ENCODE measurements at regions not wholly inside any gene's neighbourhood (a gene's known extent, or its start where the extent isn't known, plus 50 kb on each side); places are given as distances from the start of the nearest gene placed in this dataset.

DNA sequence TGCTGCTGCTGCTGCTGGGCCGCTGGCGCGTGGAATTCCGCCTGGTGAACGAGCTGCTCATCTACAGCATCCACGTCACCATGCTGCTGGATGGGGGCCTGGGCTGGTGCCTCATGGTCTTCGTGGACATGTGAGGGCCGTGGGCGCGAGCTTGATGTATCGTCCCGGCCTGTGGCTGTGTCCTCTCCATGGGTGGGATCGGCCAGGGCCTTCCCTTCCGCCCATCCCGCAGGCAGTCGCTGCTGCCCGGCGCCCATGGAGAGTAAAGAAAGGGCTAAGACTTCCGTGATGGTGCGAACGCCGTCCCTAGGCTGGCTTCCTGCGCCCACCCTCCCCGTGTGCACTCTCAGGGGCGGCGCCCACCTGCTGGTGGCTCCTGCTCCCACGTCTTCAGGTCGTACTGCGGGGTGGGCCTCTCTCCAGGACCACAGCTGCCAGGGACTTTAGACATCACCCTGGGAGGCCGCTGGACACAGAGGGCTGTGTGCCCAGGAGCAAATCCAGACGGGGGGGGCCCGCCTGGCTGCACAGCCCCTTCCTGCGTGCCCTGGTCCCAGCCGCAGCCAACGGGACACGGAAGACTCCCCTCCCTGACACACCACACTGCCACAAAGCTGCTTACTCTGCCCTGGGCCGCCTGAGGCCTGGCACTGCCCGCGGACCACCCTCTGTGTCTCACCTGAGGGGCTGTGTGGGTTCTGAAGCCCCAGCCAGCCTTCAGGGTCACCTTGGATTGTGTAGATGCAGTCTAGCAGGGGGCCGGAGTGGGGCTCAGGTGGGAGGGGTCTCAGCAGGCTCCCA is 167.5 kb downstream of the SEPTIN7 start:
- Histone ChIP-seq H3K36me3 (ENCODE audit: control insufficient read depth, insufficient read depth, low read length) (no peaks in the 10 kb centered on the region), H4K8ac (ENCODE audit: low read depth, low read length) (no peak overlapping the region), H3K9ac (ENCODE audit: low read length) (no peak overlapping the region), H3K4me1 (ENCODE audit: control insufficient read depth, low read depth, low read length) (no peaks in the 10 kb centered on the region), H3K56ac (ENCODE audit: low read length) (no peak overlapping the region), H2BK120ac (ENCODE audit: low read depth, low read length) (no peak overlapping the region), H3K79me1 (ENCODE audit: low read length) (no peaks in the 10 kb centered on the region), H2AK5ac (ENCODE audit: low read length) (no peak overlapping the region), H3K27me3 (ENCODE audit: insufficient read depth, low read length, poor library complexity) (no peaks in the 10 kb centered on the region), H3K4me2 (ENCODE audit: low read length) (no peak overlapping the region), H3K23ac (ENCODE audit: low read length) (no peak overlapping the region), H4K5ac (ENCODE audit: low read length) (no peak overlapping the region), H2BK5ac (ENCODE audit: low read length) (no peak overlapping the region), H3K4me3 (ENCODE audit: low read length) (no peak overlapping the region), H3K27ac (ENCODE audit: low read depth, low read length) (no peak overlapping the region), H3K4ac (ENCODE audit: low read depth, low read length) (no peak overlapping the region), H2BK15ac (replicated peaks; ENCODE audit: low read depth) (no peak overlapping the region), H3K18ac (ENCODE audit: low read length) (no peak overlapping the region), H3K79me2 (ENCODE audit: control insufficient read depth, insufficient read depth, low read length) (no peaks in the 10 kb centered on the region)
- DNase-seq = no peak
- WGBS (ENCODE audit: extremely low coverage, insufficient coverage, low lambda C conversion rate) = no CpG with 5 or more reads among the region's 40 CpGs

DNA sequence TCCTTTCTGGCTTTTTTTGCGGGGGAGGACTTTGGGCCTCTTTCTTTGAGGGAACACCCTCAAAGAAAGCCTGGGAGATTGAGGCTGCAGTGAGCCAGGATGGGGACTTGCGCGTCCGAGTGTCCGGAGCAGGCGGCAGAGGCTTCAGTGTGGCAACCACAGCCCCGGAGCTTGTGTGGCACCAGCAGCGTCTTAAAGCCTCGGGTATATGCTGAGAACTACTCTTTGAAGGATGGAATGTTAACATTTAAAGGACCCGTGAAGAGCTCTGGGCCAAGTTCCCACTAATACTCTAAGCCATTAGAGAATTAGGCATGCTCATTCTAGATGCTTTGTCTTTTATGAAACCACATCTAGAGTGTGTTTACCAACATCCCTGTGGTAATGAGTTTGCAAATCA is 168.2 kb downstream of the SEPTIN7 start:
- no peak overlapping the region for H4K8ac ChIP-seq (ENCODE audit: low read depth, low read length)

DNA sequence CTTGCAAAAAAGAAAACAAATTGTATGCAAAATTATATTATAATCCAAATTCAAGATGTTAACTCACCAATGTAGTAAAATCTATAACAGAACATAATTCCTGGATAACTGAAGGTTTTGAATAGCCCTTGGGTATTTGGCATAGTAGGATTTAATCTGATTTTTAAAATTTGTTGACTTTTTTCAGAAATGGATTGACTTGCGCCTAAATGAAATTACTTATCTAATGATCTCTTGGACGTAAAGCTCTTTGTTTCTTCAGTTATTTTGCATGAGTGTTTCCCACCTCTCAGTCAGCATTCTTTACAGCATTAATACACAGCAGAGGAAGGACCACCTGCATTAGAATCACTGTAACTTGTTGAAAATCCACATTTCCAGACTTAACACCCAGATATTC is 169.6 kb downstream of the SEPTIN7 start:
- H2BK5ac ChIP-seq (ENCODE audit: low read length) = no peak overlapping the region
- H2BK15ac ChIP-seq (replicated peaks; ENCODE audit: low read depth) = no peak overlapping the region
- H4K8ac ChIP-seq (ENCODE audit: low read depth, low read length) = no peak overlapping the region
- no peak overlapping the region for H3K9ac ChIP-seq (ENCODE audit: low read length)
- no peak for DNase-seq
- no peak overlapping the region for H2BK120ac ChIP-seq (ENCODE audit: low read depth, low read length)
- no peak overlapping the region for H3K4me3 ChIP-seq (ENCODE audit: low read length)
- no peak overlapping the region for H3K27ac ChIP-seq (ENCODE audit: low read depth, low read length)
- H3K23ac ChIP-seq (ENCODE audit: low read length) = no peak overlapping the region
- H3K18ac ChIP-seq (ENCODE audit: low read length) = no peak overlapping the region
- H3K27me3 ChIP-seq (ENCODE audit: insufficient read depth, low read length, poor library complexity) = no peaks in the 10 kb centered on the region
- no peak overlapping the region for H3K4me2 ChIP-seq (ENCODE audit: low read length)
- no peaks in the 10 kb centered on the region for H3K79me1 ChIP-seq (ENCODE audit: low read length)
- H3K36me3 ChIP-seq (ENCODE audit: control insufficient read depth, insufficient read depth, low read length) = no peaks in the 10 kb centered on the region
- no CpG with 5 or more reads among the region's 2 CpGs for WGBS (ENCODE audit: extremely low coverage, insufficient coverage, low lambda C conversion rate)
- H3K79me2 ChIP-seq (ENCODE audit: control insufficient read depth, insufficient read depth, low read length) = no peaks in the 10 kb centered on the region
- no peaks in the 10 kb centered on the region for H3K4me1 ChIP-seq (ENCODE audit: control insufficient read depth, low read depth, low read length)
- no peak overlapping the region for H4K5ac ChIP-seq (ENCODE audit: low read length)
- H2AK5ac ChIP-seq (ENCODE audit: low read length) = no peak overlapping the region
- no peak overlapping the region for H3K4ac ChIP-seq (ENCODE audit: low read depth, low read length)
- H3K56ac ChIP-seq (ENCODE audit: low read length) = no peak overlapping the region

More for the DNA sequence above, 168.2 kb downstream of the SEPTIN7 start:
- H2BK5ac ChIP-seq (ENCODE audit: low read length) = no peak overlapping the region
- H3K79me1 ChIP-seq (ENCODE audit: low read length) = no peaks in the 10 kb centered on the region
- H3K4ac ChIP-seq (ENCODE audit: low read depth, low read length) = no peak overlapping the region
- no peak overlapping the region for H4K5ac ChIP-seq (ENCODE audit: low read length)
- H3K4me2 ChIP-seq (ENCODE audit: low read length) = no peak overlapping the region
- no peaks in the 10 kb centered on the region for H3K27me3 ChIP-seq (ENCODE audit: insufficient read depth, low read length, poor library complexity)
- no peak overlapping the region for H3K56ac ChIP-seq (ENCODE audit: low read length)
- H3K4me1 ChIP-seq (ENCODE audit: control insufficient read depth, low read depth, low read length) = no peaks in the 10 kb centered on the region
- H3K23ac ChIP-seq (ENCODE audit: low read length) = no peak overlapping the region
- no peak overlapping the region for H2AK5ac ChIP-seq (ENCODE audit: low read length)
- no CpG with 5 or more reads among the region's 10 CpGs for WGBS (ENCODE audit: extremely low coverage, insufficient coverage, low lambda C conversion rate)
- no peaks in the 10 kb centered on the region for H3K79me2 ChIP-seq (ENCODE audit: control insufficient read depth, insufficient read depth, low read length)
- no peaks in the 10 kb centered on the region for H3K36me3 ChIP-seq (ENCODE audit: control insufficient read depth, insufficient read depth, low read length)
- H3K4me3 ChIP-seq (ENCODE audit: low read length) = no peak overlapping the region
- H3K9ac ChIP-seq (ENCODE audit: low read length) = no peak overlapping the region
- H3K18ac ChIP-seq (ENCODE audit: low read length) = no peak overlapping the region
- DNase-seq = no peak
- H2BK15ac ChIP-seq (replicated peaks; ENCODE audit: low read depth) = no peak overlapping the region
- H3K27ac ChIP-seq (ENCODE audit: low read depth, low read length) = no peak overlapping the region
- no peak overlapping the region for H2BK120ac ChIP-seq (ENCODE audit: low read depth, low read length)

DNA sequence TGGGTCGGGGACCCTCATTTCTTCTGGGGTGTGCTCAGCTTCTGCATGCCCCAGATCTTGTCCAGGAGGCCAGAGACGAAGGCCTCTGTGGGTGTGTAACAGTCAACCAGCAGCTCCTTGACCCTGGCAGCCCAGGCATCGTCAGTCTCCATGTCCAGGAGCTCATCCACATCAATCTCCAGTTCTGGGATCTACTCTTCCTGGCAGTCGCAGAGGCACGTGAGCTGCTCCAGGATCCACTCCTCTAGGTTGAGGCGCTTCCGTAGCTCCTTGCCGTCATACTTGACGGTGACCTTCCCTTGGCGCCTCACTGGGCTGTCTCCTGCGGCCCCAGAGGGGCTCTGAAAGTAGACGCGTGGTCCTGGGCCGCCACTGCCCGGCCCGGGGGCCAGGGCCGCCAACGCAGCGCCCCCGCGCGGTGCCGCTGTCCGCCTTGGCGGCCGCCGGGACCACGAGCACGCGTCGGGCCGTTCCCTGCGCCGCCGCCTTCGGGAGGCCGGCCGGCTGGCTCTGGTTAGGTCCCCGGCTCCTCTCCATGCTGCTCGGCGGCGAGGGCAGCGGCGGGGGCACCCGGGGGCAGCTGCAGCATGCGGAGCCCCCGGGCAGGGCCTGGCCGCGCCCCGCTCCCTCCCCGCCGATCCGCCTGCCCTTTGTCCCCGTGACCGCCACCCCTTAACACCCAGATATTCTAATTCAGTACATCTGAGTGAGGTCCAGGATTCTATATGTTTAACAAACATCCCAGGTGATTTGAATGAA is 170.5 kb downstream of the SEPTIN7 start:
- Histone ChIP-seq H3K27me3 (ENCODE audit: insufficient read depth, low read length, poor library complexity) (no peaks in the 10 kb centered on the region), H3K4me1 (ENCODE audit: control insufficient read depth, low read depth, low read length) (no peaks in the 10 kb centered on the region), H3K27ac (ENCODE audit: low read depth, low read length) (no peak overlapping the region), H3K36me3 (ENCODE audit: control insufficient read depth, insufficient read depth, low read length) (no peaks in the 10 kb centered on the region), H2BK120ac (ENCODE audit: low read depth, low read length) (no peak overlapping the region), H3K79me2 (ENCODE audit: control insufficient read depth, insufficient read depth, low read length) (no peaks in the 10 kb centered on the region), H3K9ac (ENCODE audit: low read length) (no peak overlapping the region), H2AK5ac (ENCODE audit: low read length) (no peak overlapping the region), H2BK5ac (ENCODE audit: low read length) (no peak overlapping the region), H3K18ac (ENCODE audit: low read length) (no peak overlapping the region), H3K23ac (ENCODE audit: low read length) (no peak overlapping the region), H3K4me3 (ENCODE audit: low read length) (no peak overlapping the region), H3K56ac (ENCODE audit: low read length) (no peak overlapping the region), H3K4ac (ENCODE audit: low read depth, low read length) (no peak overlapping the region), H3K4me2 (ENCODE audit: low read length) (no peak overlapping the region), H4K5ac (ENCODE audit: low read length) (no peak overlapping the region), H4K8ac (ENCODE audit: low read depth, low read length) (no peak overlapping the region), H2BK15ac (replicated peaks; ENCODE audit: low read depth) (no peak overlapping the region), H3K79me1 (ENCODE audit: low read length) (no peaks in the 10 kb centered on the region)
- DNase-seq = no peak
- WGBS (ENCODE audit: extremely low coverage, insufficient coverage, low lambda C conversion rate) = no CpG with 5 or more reads among the region's 55 CpGs

DNA sequence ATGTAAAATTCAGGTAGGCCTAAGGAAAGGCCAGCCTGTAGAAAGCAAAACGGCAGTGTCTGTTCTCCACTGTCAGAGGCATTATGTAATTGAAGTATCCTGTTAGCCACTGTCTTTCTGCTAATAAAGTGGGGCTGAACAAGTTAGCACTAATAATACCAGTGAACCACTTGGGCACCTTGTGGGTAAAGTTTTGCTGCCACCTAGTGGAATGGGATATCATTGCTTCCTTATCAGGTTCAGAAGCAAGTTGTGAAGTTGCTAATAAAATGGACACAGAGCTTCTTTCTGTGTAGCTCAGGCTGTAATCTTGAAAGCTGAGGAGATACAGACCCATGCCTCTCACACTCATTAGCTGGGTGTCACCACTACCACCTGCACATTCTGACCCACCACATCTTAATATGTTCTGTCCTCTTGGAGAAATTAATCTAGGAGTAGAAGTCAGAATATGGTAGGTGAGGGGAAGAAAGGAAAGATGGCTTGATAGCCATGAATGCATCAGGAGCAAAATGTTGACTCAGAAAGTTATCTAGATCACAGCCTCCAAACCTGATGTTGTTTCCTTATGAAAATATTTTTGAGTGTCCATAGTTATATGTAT is 175.1 kb downstream of the SEPTIN7 start:
- Histone ChIP-seq H3K4ac (ENCODE audit: low read depth, low read length) (no peak overlapping the region), H2BK120ac (ENCODE audit: low read depth, low read length) (no peak overlapping the region), H4K5ac (ENCODE audit: low read length) (no peak overlapping the region), H2BK5ac (ENCODE audit: low read length) (no peak overlapping the region), H3K18ac (ENCODE audit: low read length) (no peak overlapping the region), H3K27me3 (ENCODE audit: insufficient read depth, low read length, poor library complexity) (no peaks in the 10 kb centered on the region), H2AK5ac (ENCODE audit: low read length) (no peak overlapping the region), H3K27ac (ENCODE audit: low read depth, low read length) (no peak overlapping the region), H3K4me2 (ENCODE audit: low read length) (no peak overlapping the region), H4K8ac (ENCODE audit: low read depth, low read length) (no peak overlapping the region), H3K9ac (ENCODE audit: low read length) (no peak overlapping the region), H3K79me2 (ENCODE audit: control insufficient read depth, insufficient read depth, low read length) (no peaks in the 10 kb centered on the region), H3K36me3 (ENCODE audit: control insufficient read depth, insufficient read depth, low read length) (no peaks in the 10 kb centered on the region), H3K4me1 (ENCODE audit: control insufficient read depth, low read depth, low read length) (no peaks in the 10 kb centered on the region), H3K79me1 (ENCODE audit: low read length) (no peaks in the 10 kb centered on the region), H2BK15ac (replicated peaks; ENCODE audit: low read depth) (no peak overlapping the region), H3K4me3 (ENCODE audit: low read length) (no peak overlapping the region), H3K56ac (ENCODE audit: low read length) (no peak overlapping the region), H3K23ac (ENCODE audit: low read length) (no peak overlapping the region)
- no CpG with 5 or more reads among the region's 1 CpG for WGBS (ENCODE audit: extremely low coverage, insufficient coverage, low lambda C conversion rate)
- peak; percentile 81 for DNase-seq
